Adrenal gland (tissue), 5 donors: ENCODE measurements at regions not wholly inside any gene's neighbourhood (a gene's known extent, or its start where the extent isn't known, plus 50 kb on each side); places are given as distances from the start of the nearest gene placed in this dataset.

Experiments used
- CTCF ChIP-seq, 6 experiments: fragments of 450-650 bp in 4 of 6; fragments of 200-600 bp in 2 of 6; sonication (generic) in 1 of 6; IDR thresholded peaks; 1 replicate in 5 of 6; 2 replicates in 1 of 6; pipeline versions ENCODE4 v1.5.1 to v1.8.0; 2016 to 2021; ENCODE audit warnings: antibody characterized with exemption in 6 of 6, mild to moderate bottlenecking in 2 of 6, moderate library complexity in 1 of 6
- POLR2A ChIP-seq, 2 donors: fragments of 450-650 bp; IDR thresholded peaks; one replicate each; pipeline ENCODE4 v1.6.1; 2017; ENCODE audit warnings: antibody characterized with exemption in 2 of 2, mild to moderate bottlenecking in 2 of 2, moderate library complexity in 1 of 2
- donor health status: DM: no; HTN: no; CAD: no.

- TF ChIP-seq CTCF (IDR thresholded peaks at IDR 0.05), result no peak
- TF ChIP-seq POLR2A (IDR thresholded peaks at IDR 0.05), result no peak
Measured at GRCh38 chr14:98896449-98896848, 375.5 kb downstream of the BCL11B start.
